DOHH2 (cell line): ENCODE measurements at regions not wholly inside any gene's neighbourhood (a gene's known extent, or its start where the extent isn't known, plus 50 kb on each side); places are given as distances from the start of the nearest gene placed in this dataset.

Experiments used
- EZH2phosphoT487 ChIP-seq: fragments of 200-600 bp; sonication (generic); IDR thresholded peaks from 2 replicates; pipeline ENCODE4 v1.6.1; 2017; ENCODE audit warnings: borderline replicate concordance, mild to moderate bottlenecking, antibody characterized with exemption, low read length, moderate library complexity, mixed read lengths
- TF ChIP-seq, protein P1 (sequence below): fragments of 200-600 bp; sonication (generic); IDR thresholded peaks from one replicate; pipeline ENCODE4 v1.5.1; 2014; ENCODE audit warnings: antibody characterized with exemption, mild to moderate bottlenecking, low read depth, low read length; ENCODE audit not compliant: poor library complexity, severe bottlenecking

DNA sequence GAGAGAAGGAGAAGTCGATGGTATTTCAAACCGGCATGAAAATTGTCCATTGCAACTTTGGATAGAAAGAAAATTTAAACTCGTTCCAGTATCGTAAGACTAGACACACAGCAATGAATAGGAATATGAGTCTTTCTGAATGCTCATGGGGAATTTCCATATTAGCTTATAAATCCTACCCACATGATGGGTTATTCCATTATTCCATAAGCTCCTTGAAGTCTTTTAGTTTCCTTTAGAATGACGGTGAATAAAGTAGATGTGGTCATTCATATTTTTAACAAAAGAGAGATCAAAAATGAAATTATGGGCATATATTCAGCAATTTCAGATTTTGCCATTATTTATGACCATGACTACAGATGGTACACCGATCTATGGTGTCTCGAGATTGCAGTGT is 163.4 kb upstream of the HMGA2 start:
- TF ChIP-seq, protein P1, sequence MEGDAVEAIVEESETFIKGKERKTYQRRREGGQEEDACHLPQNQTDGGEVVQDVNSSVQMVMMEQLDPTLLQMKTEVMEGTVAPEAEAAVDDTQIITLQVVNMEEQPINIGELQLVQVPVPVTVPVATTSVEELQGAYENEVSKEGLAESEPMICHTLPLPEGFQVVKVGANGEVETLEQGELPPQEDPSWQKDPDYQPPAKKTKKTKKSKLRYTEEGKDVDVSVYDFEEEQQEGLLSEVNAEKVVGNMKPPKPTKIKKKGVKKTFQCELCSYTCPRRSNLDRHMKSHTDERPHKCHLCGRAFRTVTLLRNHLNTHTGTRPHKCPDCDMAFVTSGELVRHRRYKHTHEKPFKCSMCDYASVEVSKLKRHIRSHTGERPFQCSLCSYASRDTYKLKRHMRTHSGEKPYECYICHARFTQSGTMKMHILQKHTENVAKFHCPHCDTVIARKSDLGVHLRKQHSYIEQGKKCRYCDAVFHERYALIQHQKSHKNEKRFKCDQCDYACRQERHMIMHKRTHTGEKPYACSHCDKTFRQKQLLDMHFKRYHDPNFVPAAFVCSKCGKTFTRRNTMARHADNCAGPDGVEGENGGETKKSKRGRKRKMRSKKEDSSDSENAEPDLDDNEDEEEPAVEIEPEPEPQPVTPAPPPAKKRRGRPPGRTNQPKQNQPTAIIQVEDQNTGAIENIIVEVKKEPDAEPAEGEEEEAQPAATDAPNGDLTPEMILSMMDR, result no peak
- TF ChIP-seq EZH2phosphoT487, result no peak
